ENCODE measurements at regions not wholly inside any gene's neighbourhood (a gene's known extent, or its start where the extent isn't known, plus 50 kb on each side); places are given as distances from the start of the nearest gene placed in this dataset.
"Not testable (repeated sequence)": the region's sequence is repeated elsewhere in the genome, so short reads cannot be mapped to it uniquely, and the experiment has no call there.

DNA sequence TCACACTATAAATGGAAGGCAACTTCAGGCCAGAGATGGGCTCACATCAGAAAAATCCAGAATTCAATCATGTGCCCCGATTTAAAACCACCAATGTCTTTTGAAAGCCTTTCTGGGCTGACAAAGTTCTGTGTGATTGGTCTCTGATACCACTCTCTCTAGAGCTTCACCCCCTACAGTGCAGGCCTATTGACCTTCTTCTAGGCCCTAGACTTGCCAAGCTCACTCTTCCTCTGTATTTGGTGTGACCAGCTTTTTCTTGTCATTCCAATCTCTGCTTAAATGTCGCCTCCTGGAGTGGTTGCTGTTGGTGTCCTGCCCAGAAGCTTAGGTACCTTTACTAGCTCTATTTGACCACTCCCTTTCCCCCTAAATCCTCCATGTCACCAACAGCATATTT is 78.7 kb downstream of the GCNT4 start:
- no peak overlapping the region for H3K4me3 ChIP-seq (ENCODE audit: low read depth, low read length)
- TF ChIP-seq, protein P1, sequence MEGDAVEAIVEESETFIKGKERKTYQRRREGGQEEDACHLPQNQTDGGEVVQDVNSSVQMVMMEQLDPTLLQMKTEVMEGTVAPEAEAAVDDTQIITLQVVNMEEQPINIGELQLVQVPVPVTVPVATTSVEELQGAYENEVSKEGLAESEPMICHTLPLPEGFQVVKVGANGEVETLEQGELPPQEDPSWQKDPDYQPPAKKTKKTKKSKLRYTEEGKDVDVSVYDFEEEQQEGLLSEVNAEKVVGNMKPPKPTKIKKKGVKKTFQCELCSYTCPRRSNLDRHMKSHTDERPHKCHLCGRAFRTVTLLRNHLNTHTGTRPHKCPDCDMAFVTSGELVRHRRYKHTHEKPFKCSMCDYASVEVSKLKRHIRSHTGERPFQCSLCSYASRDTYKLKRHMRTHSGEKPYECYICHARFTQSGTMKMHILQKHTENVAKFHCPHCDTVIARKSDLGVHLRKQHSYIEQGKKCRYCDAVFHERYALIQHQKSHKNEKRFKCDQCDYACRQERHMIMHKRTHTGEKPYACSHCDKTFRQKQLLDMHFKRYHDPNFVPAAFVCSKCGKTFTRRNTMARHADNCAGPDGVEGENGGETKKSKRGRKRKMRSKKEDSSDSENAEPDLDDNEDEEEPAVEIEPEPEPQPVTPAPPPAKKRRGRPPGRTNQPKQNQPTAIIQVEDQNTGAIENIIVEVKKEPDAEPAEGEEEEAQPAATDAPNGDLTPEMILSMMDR (conservative IDR thresholded peaks at IDR 0.05; ENCODE audit: low read depth, low read length) = no peak
- no peak for DNase-seq (ENCODE audit: low read depth)

DNA sequence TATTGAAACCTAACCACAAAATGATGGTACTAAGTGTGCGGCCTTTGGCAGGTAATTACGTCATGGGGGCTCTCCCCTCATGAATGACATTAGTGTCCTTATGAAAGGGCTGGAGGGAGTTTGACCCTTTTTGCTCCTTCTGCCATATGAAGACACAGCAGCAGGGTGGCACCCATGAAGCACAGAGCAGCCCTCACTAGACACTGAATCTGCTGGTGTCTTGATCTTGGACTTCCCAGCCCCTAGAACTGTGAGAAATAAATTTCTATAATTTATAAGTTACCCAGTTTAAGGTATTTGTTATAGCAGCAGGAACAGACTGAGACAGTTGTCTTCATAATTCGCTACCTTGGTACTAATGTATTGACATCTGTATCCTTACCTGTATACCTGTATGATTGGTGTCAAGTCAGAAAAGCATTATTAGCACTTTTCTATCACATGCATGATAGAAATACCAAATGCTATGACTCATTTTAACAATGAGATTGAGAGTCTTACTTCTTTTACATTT is 80.4 kb downstream of the GCNT4 start:
- TF ChIP-seq, protein P1 (conservative IDR thresholded peaks at IDR 0.05; ENCODE audit: low read depth, low read length) = no peak
- no peak overlapping the region for H3K4me3 ChIP-seq (ENCODE audit: low read depth, low read length)
- no peak for DNase-seq (ENCODE audit: low read depth)

DNA sequence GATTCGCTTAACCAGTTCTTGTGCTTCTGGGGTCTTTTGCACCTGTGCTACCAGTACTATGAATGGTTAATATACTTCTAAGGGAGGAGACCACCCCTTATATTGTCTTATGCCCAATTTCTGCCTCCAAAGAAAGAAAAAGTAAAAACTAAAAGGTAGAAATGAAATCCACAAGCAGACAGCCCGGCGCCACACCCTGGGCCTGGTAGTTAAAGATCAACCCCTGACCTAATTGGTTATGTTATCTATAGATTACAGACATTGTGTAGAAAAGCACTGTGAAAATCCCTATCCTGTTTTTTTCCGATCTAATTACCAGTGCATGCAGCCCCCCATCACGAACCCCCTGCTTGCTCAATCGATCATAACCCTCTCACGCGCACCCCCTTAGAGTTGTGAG is 81.5 kb downstream of the GCNT4 start:
- not testable (repeated sequence) for H3K4me3 ChIP-seq (ENCODE audit: low read depth, low read length); DNase-seq (ENCODE audit: low read depth)

DNA sequence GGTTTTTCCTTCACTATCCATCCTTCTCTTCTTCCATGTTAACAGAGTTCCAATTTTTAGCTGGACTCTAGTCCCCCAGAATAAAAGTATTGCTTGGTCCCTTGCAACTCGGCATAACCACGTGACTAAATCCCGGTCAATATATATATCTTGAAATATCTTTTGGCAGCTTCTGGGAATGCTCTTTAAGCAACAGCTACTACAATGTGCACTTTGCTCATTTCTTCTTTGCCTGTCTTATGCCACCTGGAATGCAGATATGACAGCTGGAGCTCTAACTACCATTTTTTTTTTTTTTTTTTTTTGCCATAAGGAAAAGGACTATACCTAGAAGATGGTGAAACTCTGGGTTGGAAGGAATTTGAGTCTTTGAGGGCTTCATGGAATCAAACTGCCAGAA is 82.6 kb downstream of the GCNT4 start:
- TF ChIP-seq, protein P1 (conservative IDR thresholded peaks at IDR 0.05; ENCODE audit: low read depth, low read length) = no peak
- no peak for DNase-seq (ENCODE audit: low read depth)
- no peak overlapping the region for H3K4me3 ChIP-seq (ENCODE audit: low read depth, low read length)

DNA sequence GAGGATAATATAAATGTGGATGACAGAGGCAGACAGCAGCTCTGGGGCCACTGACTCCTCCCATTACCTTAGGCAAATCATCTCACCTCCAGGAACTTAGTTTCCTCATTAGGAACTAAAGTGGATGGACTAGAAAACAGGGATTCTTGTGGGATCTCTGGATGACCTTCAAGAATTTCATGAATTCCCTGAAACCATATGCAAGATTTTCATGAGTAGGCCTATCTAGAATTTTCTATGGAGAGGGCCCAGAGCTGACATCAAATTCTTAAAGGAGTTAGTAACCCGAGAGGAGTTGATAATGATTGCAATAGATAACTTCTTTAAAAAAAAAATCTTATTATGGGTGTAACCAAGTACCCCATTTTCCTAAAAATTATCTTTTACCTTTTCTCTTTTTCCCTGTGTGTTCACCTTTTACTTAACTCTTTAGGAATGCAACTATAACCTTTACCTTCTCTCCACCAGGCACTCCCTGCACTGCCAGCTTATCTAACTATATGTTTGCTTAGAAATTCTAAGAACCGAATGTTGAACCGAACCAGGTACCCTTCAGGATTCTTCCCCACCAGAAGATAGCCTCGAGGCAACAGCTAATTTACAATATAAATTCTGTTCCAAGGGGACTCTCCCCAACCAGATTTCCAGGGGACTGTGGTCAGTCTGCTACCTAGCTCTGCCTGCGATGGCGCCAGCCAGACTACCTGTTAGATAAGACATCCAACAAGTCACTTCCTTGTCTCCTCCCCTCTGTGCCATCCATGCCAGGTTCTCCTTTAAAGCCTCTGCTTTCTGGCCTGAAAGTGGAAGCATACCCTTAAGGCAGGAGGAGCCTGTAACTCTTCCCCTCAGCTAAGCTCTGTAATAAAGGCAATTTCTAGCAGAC is 86.0 kb downstream of the GCNT4 start:
- H3K4me3 ChIP-seq (ENCODE audit: low read depth, low read length) = no peak overlapping the region
- TF ChIP-seq, protein P1 (conservative IDR thresholded peaks at IDR 0.05; ENCODE audit: low read depth, low read length) = no peak

DNA sequence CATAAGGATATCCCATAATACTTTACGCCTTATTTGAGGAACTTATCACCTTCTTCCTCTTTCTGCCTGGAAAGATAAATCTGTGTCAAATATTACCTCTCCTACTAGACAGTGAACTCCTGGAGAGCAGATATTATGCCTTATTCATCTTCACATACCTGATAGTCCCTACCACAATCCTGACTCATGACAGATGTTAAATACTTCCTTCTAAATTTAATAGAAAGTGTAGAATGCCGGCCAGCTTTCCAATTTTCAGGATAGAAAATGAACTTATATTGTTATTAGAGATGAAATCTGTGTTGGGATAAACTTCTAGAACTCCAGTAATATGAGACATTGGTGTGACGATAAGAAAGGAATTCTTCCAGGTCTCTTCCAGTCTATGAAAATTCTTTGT is 89.0 kb downstream of the GCNT4 start:
- H3K4me3 ChIP-seq (ENCODE audit: low read depth, low read length) = no peak overlapping the region
- no peak for DNase-seq (ENCODE audit: low read depth)
- TF ChIP-seq, protein P1 (conservative IDR thresholded peaks at IDR 0.05; ENCODE audit: low read depth, low read length) = no peak

More for the DNA sequence above, 86.0 kb downstream of the GCNT4 start:
- no peak for DNase-seq (ENCODE audit: low read depth)

DNA sequence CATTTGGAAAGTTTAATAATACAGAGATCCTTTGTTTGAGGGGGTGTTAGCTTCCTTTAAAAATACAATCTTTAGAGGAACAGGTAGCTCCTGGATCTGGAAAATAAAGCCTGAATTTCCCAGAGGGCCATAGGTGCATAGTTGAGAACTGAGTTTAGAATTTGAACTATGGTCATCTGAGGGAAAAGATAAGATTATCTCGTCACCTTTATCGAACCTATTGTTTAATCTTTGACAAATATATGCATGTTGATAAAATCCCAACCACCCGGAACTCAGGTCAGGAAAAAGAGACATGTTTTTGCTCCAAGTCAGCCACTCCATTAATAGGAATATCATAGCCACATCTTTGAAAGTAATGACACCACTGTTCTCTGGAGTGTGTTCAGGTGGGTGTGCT is 91.7 kb upstream of the FAM169A start:
- no peak overlapping the region for H3K4me3 ChIP-seq (ENCODE audit: low read depth, low read length)
- TF ChIP-seq, protein P1 (conservative IDR thresholded peaks at IDR 0.05; ENCODE audit: low read depth, low read length) = no peak
- no peak for DNase-seq (ENCODE audit: low read depth)

Data from choroid plexus epithelial cell (primary cell).